Loucy (cell line): ENCODE measurements at regions not wholly inside any gene's neighbourhood (a gene's known extent, or its start where the extent isn't known, plus 50 kb on each side); places are given as distances from the start of the nearest gene placed in this dataset.

Experiments
- H2AFZ ChIP-seq: fragments of 200-600 bp; sonication (generic); 2 replicates; pipeline ENCODE4 v1.6.0; 2016; ENCODE audit warnings: antibody characterized with exemption, mild to moderate bottlenecking, low read length, moderate library complexity
- H3F3A ChIP-seq: fragments of 200-600 bp; 2 replicates; pipeline ENCODE4 v1.6.0; 2016; ENCODE audit warnings: antibody characterized with exemption, low read depth, mild to moderate bottlenecking
- H3K27me3 ChIP-seq: fragments of 200-600 bp; sonication (generic); 2 replicates; pipeline ENCODE4 v1.6.1; 2014; ENCODE audit warnings: low read length, mild to moderate bottlenecking; ENCODE audit not compliant: insufficient read depth, poor library complexity, severe bottlenecking
- H3K36me3 ChIP-seq: fragments of 200-600 bp; sonication (generic); 2 replicates; pipeline ENCODE4 v1.6.1; 2016; ENCODE audit warnings: low read length; ENCODE audit not compliant: insufficient read depth
- H3K4me1 ChIP-seq: fragments of 200-600 bp; sonication (generic); 2 replicates; pipeline ENCODE4 v1.5.1; 2014; ENCODE audit warnings: low read length, mild to moderate bottlenecking; ENCODE audit not compliant: insufficient read depth, poor library complexity, severe bottlenecking
- H3K4me2 ChIP-seq: fragments of 200-600 bp; sonication (generic); 2 replicates; pipeline ENCODE4 v1.6.0; 2014; ENCODE audit warnings: antibody characterized with exemption, low read length, low read depth, mild to moderate bottlenecking; ENCODE audit not compliant: poor library complexity, severe bottlenecking
- H3K4me3 ChIP-seq: fragments of 200-600 bp; sonication (generic); 2 replicates; pipeline ENCODE4 v1.5.1; 2014; ENCODE audit warnings: low read length, mild to moderate bottlenecking, mixed read lengths; ENCODE audit not compliant: poor library complexity, severe bottlenecking
- H3K79me2 ChIP-seq: fragments of 200-600 bp; sonication (generic); 2 replicates; pipeline ENCODE4 v1.6.1; 2014; ENCODE audit warnings: low read length; ENCODE audit not compliant: insufficient read depth
- H3K9ac ChIP-seq: fragments of 200-600 bp; sonication (generic); 2 replicates; pipeline ENCODE4 v1.6.0; 2014; ENCODE audit warnings: mild to moderate bottlenecking, low read depth, low read length, moderate library complexity; ENCODE audit not compliant: poor library complexity, severe bottlenecking
- H3K9me2 ChIP-seq: fragments of 200-600 bp; sonication (generic); replicated peaks from 2 replicates; pipeline ENCODE4 v1.6.1; 2016; ENCODE audit warnings: low read depth, low read length, mixed read lengths
- H3K9me3 ChIP-seq: fragments of 200-600 bp; sonication (generic); 2 replicates; pipeline ENCODE4 v1.6.1; 2014; ENCODE audit warnings: mild to moderate bottlenecking, antibody characterized with exemption, low read length, low read depth; ENCODE audit not compliant: insufficient read depth
- H4K20me1 ChIP-seq: fragments of 200-600 bp; sonication (generic); 2 replicates; pipeline ENCODE4 v1.6.0; 2014; ENCODE audit warnings: antibody characterized with exemption, low read length, mild to moderate bottlenecking; ENCODE audit not compliant: insufficient read depth, poor library complexity, severe bottlenecking
- CTCF ChIP-seq: fragments of 200-600 bp; sonication (generic); conservative IDR thresholded peaks from 2 replicates; pipeline ENCODE4 v1.5.1; 2014; ENCODE audit warnings: mild to moderate bottlenecking, antibody characterized with exemption, low read length
- EZH2phosphoT487 ChIP-seq: fragments of 200-600 bp; IDR thresholded peaks from 2 replicates; pipeline ENCODE4 v1.6.1; 2018; ENCODE audit warnings: antibody characterized with exemption, mild to moderate bottlenecking, moderate library complexity, borderline replicate concordance

GRCh38 chr14:38556252-38556651, 300.4 kb upstream of the CLEC14A start:
- Histone ChIP-seq H3F3A (no peaks in the 10 kb centered on the region), H3K79me2 (no peaks in the 10 kb centered on the region), H3K4me3 (no peak overlapping the region), H4K20me1 (no peaks in the 10 kb centered on the region), H3K36me3 (no peaks in the 10 kb centered on the region), H3K4me1 (no peaks in the 10 kb centered on the region), H3K4me2 (no peak overlapping the region), H3K9me2 (no peaks in the 10 kb centered on the region), H3K9me3 (0 out of 2 replicates have a peak, but pooled peaks cover 7% of the 10 kb centered on the region), H2AFZ (no peak overlapping the region), H3K27me3 (no peaks in the 10 kb centered on the region), H3K9ac (no peak overlapping the region)
- TF ChIP-seq CTCF (no peak), EZH2phosphoT487 (no peak)

- Histone ChIP-seq H2AFZ (no peak overlapping the region), H3K36me3 (no peaks in the 10 kb centered on the region), H3K4me1 (no peaks in the 10 kb centered on the region), H3K9me2 (no peaks in the 10 kb centered on the region), H3K9me3 (no peaks in the 10 kb centered on the region), H3K4me2 (no peak overlapping the region), H4K20me1 (no peaks in the 10 kb centered on the region), H3K4me3 (no peak overlapping the region), H3K79me2 (no peaks in the 10 kb centered on the region), H3F3A (no peaks in the 10 kb centered on the region), H3K27me3 (no peaks in the 10 kb centered on the region), H3K9ac (no peak overlapping the region)
- TF ChIP-seq EZH2phosphoT487 (no peak), CTCF (no peak)
Measured at GRCh38 chr14:38554026-38554425, 298.1 kb upstream of the CLEC14A start.

- Histone ChIP-seq H3K79me2 (no peaks in the 10 kb centered on the region), H2AFZ (no peak overlapping the region), H3K27me3 (no peaks in the 10 kb centered on the region), H3K36me3 (no peaks in the 10 kb centered on the region), H3F3A (no peaks in the 10 kb centered on the region), H4K20me1 (no peaks in the 10 kb centered on the region), H3K4me3 (no peak overlapping the region), H3K4me2 (no peak overlapping the region), H3K9me3 (no peaks in the 10 kb centered on the region), H3K9me2 (no peaks in the 10 kb centered on the region), H3K9ac (no peak overlapping the region), H3K4me1 (no peaks in the 10 kb centered on the region)
- TF ChIP-seq CTCF (no peak), EZH2phosphoT487 (no peak)
Measured at GRCh38 chr14:38553586-38553985, 297.7 kb upstream of the CLEC14A start.
